Choroid plexus epithelial cell (primary cell): ENCODE measurements at regions not wholly inside any gene's neighbourhood (a gene's known extent, or its start where the extent isn't known, plus 50 kb on each side); places are given as distances from the start of the nearest gene placed in this dataset.

ENCODE experiments used
- DNase-seq: peaks from one replicate; pipeline ENCODE4 v3.0.0-alpha.2; 2010; ENCODE audit warnings: low read depth
- H3K4me3 ChIP-seq: 2 replicates; pipeline ENCODE4 v1.5.1; 2011; ENCODE audit warnings: low read depth, mild to moderate bottlenecking, control low read depth, low read length, moderate library complexity
- CTCF ChIP-seq: conservative IDR thresholded peaks from 2 replicates; pipeline ENCODE4 v1.5.1; 2011; ENCODE audit warnings: low read depth, mild to moderate bottlenecking, control low read depth, inconsistent platforms, low read length, moderate library complexity

GRCh38 chr1:170823120-170823519, 112.2 kb upstream of the MROH9 start:
- TF ChIP-seq CTCF, result no peak
- peak; percentile 24 for DNase-seq

GRCh38 chr1:170831276-170831675, 104.1 kb upstream of the MROH9 start:
- no peak overlapping the region for H3K4me3 ChIP-seq
- TF ChIP-seq CTCF, result no peak

More at GRCh38 chr1:170823120-170823519, 112.2 kb upstream of the MROH9 start:
- no peak overlapping the region for H3K4me3 ChIP-seq

GRCh38 chr1:170836141-170836540, 99.2 kb upstream of the MROH9 start:
- TF ChIP-seq CTCF, result no peak
- no peak overlapping the region for H3K4me3 ChIP-seq
- DNase-seq, result peak; percentile 34

More at GRCh38 chr1:170831276-170831675, 104.1 kb upstream of the MROH9 start:
- no peak for DNase-seq

- TF ChIP-seq CTCF, result no peak
- H3K4me3 ChIP-seq, result no peak overlapping the region
- DNase-seq, result no peak
These were observed 95.0 kb upstream of the MROH9 start for GRCh38 chr1:170840371-170840770.

GRCh38 chr1:170853302-170853701, 82.0 kb upstream of the MROH9 start:
- H3K4me3 ChIP-seq, result no peak overlapping the region
- DNase-seq, result no peak
- TF ChIP-seq CTCF, result no peak

GRCh38 chr1:170853867-170854266, 81.5 kb upstream of the MROH9 start:
- no peak overlapping the region for H3K4me3 ChIP-seq
- TF ChIP-seq CTCF, result no peak
- no peak for DNase-seq

- DNase-seq, result no peak
- no peak overlapping the region for H3K4me3 ChIP-seq
- TF ChIP-seq CTCF, result no peak
These were observed 80.7 kb upstream of the MROH9 start for GRCh38 chr1:170854677-170855076.
